ENCODE measurements at regions not wholly inside any gene's neighbourhood (a gene's known extent, or its start where the extent isn't known, plus 50 kb on each side); places are given as distances from the start of the nearest gene placed in this dataset.

GRCh38 chr3:124178531-124178930 is 186.6 kb upstream of the ROPN1 start (continued):
- no peak for TF ChIP-seq ZBTB39 (CRISPR knock-in tag; IDR thresholded peaks at IDR 0.05)

GRCh38 chr3:124200407-124200806 is 208.5 kb upstream of the ROPN1 start:
- Histone ChIP-seq H3K79me2 (ENCODE audit: insufficient read depth, low read length) (no peaks in the 10 kb centered on the region), H3K36me3 (replicated peaks in 1 of 2; ENCODE audit: control insufficient read depth in 1 of 2, insufficient read depth in 2 of 2, low read length in 2 of 2) (no peaks in the 10 kb centered on the region), H3K27me3 (ENCODE audit: control insufficient read depth in 1 of 2, insufficient read depth in 2 of 2, low read length in 2 of 2) (peaks cover 0 to 3% of the 10 kb centered on the region in 2 experiments; a peak in 2 of 5 replicates), H3K27ac (ENCODE audit: extremely low read length, insufficient read depth, low read length) (no peak overlapping the region), H3K4me1 (ENCODE audit: insufficient read depth, low read length) (no peaks in the 10 kb centered on the region), H3K4me2 (ENCODE audit: low read depth, low read length) (no peak overlapping the region), H3K9me3 (ENCODE audit: low read length) (no peaks in the 10 kb centered on the region), H2AFZ (ENCODE audit: low read length) (no peak overlapping the region), H3K4me3 (replicated peaks in 1 of 3; ENCODE audit: insufficient read depth in 1 of 3, low read depth in 2 of 3, low read length in 3 of 3) (no peak overlapping the region), H3K9ac (ENCODE audit: insufficient read depth, low read depth, low read length) (no peak overlapping the region), H4K20me1 (ENCODE audit: insufficient read depth, low read length) (no peaks in the 10 kb centered on the region)
- POLR2A ChIA-PET: no interaction called here
- no peak for TF ChIP-seq ZNF83 (CRISPR knock-in tag; IDR thresholded peaks at IDR 0.05; ENCODE audit: borderline replicate concordance)
- no peak for TF ChIP-seq RXRB (CRISPR knock-in tag; IDR thresholded peaks at IDR 0.05; ENCODE audit: borderline replicate concordance)
- no peak for TF ChIP-seq ZNF550 (CRISPR knock-in tag; IDR thresholded peaks at IDR 0.05; ENCODE audit: borderline replicate concordance)
- TF ChIP-seq KDM5B (CRISPR knock-in tag; IDR thresholded peaks at IDR 0.05; ENCODE audit: borderline replicate concordance): no peak
- TF ChIP-seq CEBPG (CRISPR knock-in tag; IDR thresholded peaks at IDR 0.05): no peak
- TF ChIP-seq PREB (CRISPR knock-in tag; IDR thresholded peaks at IDR 0.05): no peak
- no peak for TF ChIP-seq ZNF333 (CRISPR knock-in tag; IDR thresholded peaks at IDR 0.05; ENCODE audit: borderline replicate concordance)
- TF ChIP-seq HDAC2 (CRISPR knock-in tag; IDR thresholded peaks at IDR 0.05): no peak
- TF ChIP-seq TCF7 (IDR thresholded peaks at IDR 0.05; ENCODE audit: low read depth): no peak
- TF ChIP-seq MBD4 (IDR thresholded peaks at IDR 0.05; ENCODE audit: borderline replicate concordance, low read length): no peak
- no peak for TF ChIP-seq ZSCAN30 (CRISPR knock-in tag; IDR thresholded peaks at IDR 0.05)
- no peak for TF ChIP-seq ZNF841 (CRISPR knock-in tag; IDR thresholded peaks at IDR 0.05; ENCODE audit: borderline replicate concordance)
- TF ChIP-seq KDM2A (CRISPR knock-in tag; IDR thresholded peaks at IDR 0.05; ENCODE audit: borderline replicate concordance, low read depth): no peak
- no peak for TF ChIP-seq ZNF615 (CRISPR knock-in tag; IDR thresholded peaks at IDR 0.05; ENCODE audit: borderline replicate concordance)
- TF ChIP-seq AFF4 (CRISPR knock-in tag; IDR thresholded peaks at IDR 0.05): no peak
- CTCF ChIA-PET (ENCODE audit: low intra/inter-chr PET ratio, low total read pairs): no interaction called here
- ATAC-seq: no peak
- in situ Hi-C loops (cut with HindIII; ENCODE audit: extremely low pct_ligation_motif_present, low pct_unique_long_range_greater_than_20kb): no loop called here
- intact Hi-C loops (cut with micrococcal nuclease; ENCODE audit: unreplicated experiment): no loop called here
- no peak for DNase-seq (ENCODE audit: low spot score)
- BruUV-seq (replicated peaks): no TSS peak
- FAIRE-seq: no peak
- WGBS (ENCODE audit: low lambda C conversion rate): 3% methylated on average over 2 of the region's 2 CpGs

Data from HepG2 (cell line).